Breast epithelium (tissue), 3 donors: ENCODE measurements at regions not wholly inside any gene's neighbourhood (a gene's known extent, or its start where the extent isn't known, plus 50 kb on each side); places are given as distances from the start of the nearest gene placed in this dataset.

Source experiments
- POLR2AphosphoS5 ChIP-seq, 3 donors: sonication (generic); formaldehyde crosslinking; IDR thresholded peaks; one replicate each; pipeline ENCODE4 v1.6.1; 2017; ENCODE audit warnings: antibody characterized with exemption in 3 of 3
- TF ChIP-seq, protein P1 (sequence below), 3 donors: fragments of 450-650 bp; IDR thresholded peaks; one replicate each; pipeline ENCODE4 v1.5.1; 2016 to 2017; ENCODE audit warnings: antibody characterized with exemption in 3 of 3, mild to moderate bottlenecking in 3 of 3, moderate library complexity in 3 of 3

DNA sequence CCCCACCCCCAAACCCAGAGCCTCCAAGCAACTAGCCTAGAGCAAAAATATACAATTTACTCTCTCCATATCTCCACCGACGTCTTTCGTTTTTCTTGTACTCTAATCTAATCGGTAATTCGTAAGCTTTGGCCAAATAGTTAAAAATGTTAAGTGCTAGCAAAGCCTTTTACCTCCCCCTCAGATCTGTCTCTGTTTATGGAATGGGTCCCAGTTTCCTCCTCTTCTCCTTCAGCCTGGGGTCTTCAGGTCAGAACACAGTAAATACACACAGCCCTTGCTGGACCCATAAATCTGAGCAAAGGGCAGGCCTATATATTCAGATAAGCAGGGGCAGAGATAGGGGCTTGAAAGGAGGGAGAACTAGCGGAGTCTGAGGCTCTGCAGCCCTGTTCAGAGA is 267.4 kb downstream of the MEIS1 start:
- TF ChIP-seq, protein P1, sequence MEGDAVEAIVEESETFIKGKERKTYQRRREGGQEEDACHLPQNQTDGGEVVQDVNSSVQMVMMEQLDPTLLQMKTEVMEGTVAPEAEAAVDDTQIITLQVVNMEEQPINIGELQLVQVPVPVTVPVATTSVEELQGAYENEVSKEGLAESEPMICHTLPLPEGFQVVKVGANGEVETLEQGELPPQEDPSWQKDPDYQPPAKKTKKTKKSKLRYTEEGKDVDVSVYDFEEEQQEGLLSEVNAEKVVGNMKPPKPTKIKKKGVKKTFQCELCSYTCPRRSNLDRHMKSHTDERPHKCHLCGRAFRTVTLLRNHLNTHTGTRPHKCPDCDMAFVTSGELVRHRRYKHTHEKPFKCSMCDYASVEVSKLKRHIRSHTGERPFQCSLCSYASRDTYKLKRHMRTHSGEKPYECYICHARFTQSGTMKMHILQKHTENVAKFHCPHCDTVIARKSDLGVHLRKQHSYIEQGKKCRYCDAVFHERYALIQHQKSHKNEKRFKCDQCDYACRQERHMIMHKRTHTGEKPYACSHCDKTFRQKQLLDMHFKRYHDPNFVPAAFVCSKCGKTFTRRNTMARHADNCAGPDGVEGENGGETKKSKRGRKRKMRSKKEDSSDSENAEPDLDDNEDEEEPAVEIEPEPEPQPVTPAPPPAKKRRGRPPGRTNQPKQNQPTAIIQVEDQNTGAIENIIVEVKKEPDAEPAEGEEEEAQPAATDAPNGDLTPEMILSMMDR (IDR thresholded peaks at IDR 0.05) = no peak
- TF ChIP-seq POLR2AphosphoS5 (IDR thresholded peaks at IDR 0.05) = no peak
